SK-N-SH (cell line): ENCODE measurements at regions not wholly inside any gene's neighbourhood (a gene's known extent, or its start where the extent isn't known, plus 50 kb on each side); places are given as distances from the start of the nearest gene placed in this dataset.

Source experiments
- CTCF ChIA-PET: fragments of 300-600, 350-600 bp; formaldehyde crosslinking; extraction: SDS; loops from one replicate; lab custom pipeline; 2021; lab: Yijun Ruan, JAX
- POLR2A ChIA-PET: fragments of 350-600 bp; sonication (Branson Sonifier 250); formaldehyde crosslinking; extraction: SDS; loops from one replicate; lab custom pipeline; 2020; ENCODE audit warnings: antibody characterized with exemption, inconsistent platforms; lab: Yijun Ruan, JAX
- DNase-seq: peaks from one replicate; pipeline ENCODE4 v3.0.0; 2012
- H2AFZ ChIP-seq: fragments of 200-600 bp; sonication (generic); 2 replicates; pipeline ENCODE4 v1.8.1; 2016; ENCODE audit warnings: antibody characterized with exemption, mild to moderate bottlenecking, low read depth
- H3F3A ChIP-seq: fragments of 200-600 bp; sonication (generic); replicated peaks from 2 replicates; pipeline ENCODE3; 2016; ENCODE audit warnings: antibody characterized with exemption, mild to moderate bottlenecking; ENCODE audit not compliant: insufficient read depth
- H3K27ac ChIP-seq, 2 experiments: fragments of 200-500 bp in 1 of 2; fragments of 200-600 bp in 1 of 2; sonication (Bioruptor generic) in 1 of 2; sonication (generic), shearing (Covaris generic) in 1 of 2; 2 replicates each; pipeline versions ENCODE4 v1.5.1 to v1.6.1; 2014 to 2016; ENCODE audit warnings: low read depth in 2 of 2, inconsistent platforms in 1 of 2, low read length in 1 of 2, mild to moderate bottlenecking in 1 of 2, mixed read lengths in 1 of 2
- H3K27me3 ChIP-seq: fragments of 200-600 bp; sonication (generic), shearing (Covaris generic); 2 replicates; pipeline ENCODE4 v1.6.1; 2016; ENCODE audit warnings: mixed run types; ENCODE audit not compliant: insufficient read depth
- H3K36me3 ChIP-seq, 2 experiments: fragments of 200-500 bp in 1 of 2; fragments of 200-600 bp in 1 of 2; sonication (Bioruptor generic) in 1 of 2; sonication (generic) in 1 of 2; replicated peaks in 1 of 2; 2 replicates each; pipeline versions ENCODE3 to v1.5.1; 2014 to 2016; ENCODE audit warnings: low read length in 1 of 2, mild to moderate bottlenecking in 1 of 2; ENCODE audit not compliant: insufficient read depth in 2 of 2, control insufficient read depth in 1 of 2
- H3K4me1 ChIP-seq, 2 experiments: fragments of 200-500 bp in 1 of 2; fragments of 200-600 bp in 1 of 2; sonication (Bioruptor generic) in 1 of 2; sonication (generic), shearing (Covaris generic) in 1 of 2; 2 replicates each; pipeline versions ENCODE4 v1.5.1 to v1.6.1; 2014 to 2016; ENCODE audit warnings: low read depth in 1 of 2, low read length in 1 of 2, mixed run types in 1 of 2; ENCODE audit not compliant: insufficient read depth in 2 of 2, control insufficient read depth in 1 of 2
- H3K4me2 ChIP-seq: fragments of 200-600 bp; sonication (generic), shearing (Covaris generic); 2 replicates; pipeline ENCODE4 v1.6.1; 2017; ENCODE audit warnings: mixed run types
- H3K4me3 ChIP-seq, 2 experiments: fragments of 200-500 bp in 1 of 2; fragments of 200-600 bp in 1 of 2; sonication (Bioruptor generic) in 1 of 2; sonication (generic), shearing (Covaris generic) in 1 of 2; 2 replicates each; pipeline versions ENCODE4 v1.5.1 to v1.8.1; 2014 to 2016; ENCODE audit warnings: low read depth in 2 of 2, inconsistent platforms in 1 of 2, low read length in 1 of 2, mild to moderate bottlenecking in 1 of 2, mixed read lengths in 1 of 2, moderate library complexity in 1 of 2
- H3K79me2 ChIP-seq: fragments of 200-600 bp; sonication (generic); 2 replicates; pipeline ENCODE4 v1.8.1; 2017; ENCODE audit warnings: mild to moderate bottlenecking; ENCODE audit not compliant: insufficient read depth
- H3K9ac ChIP-seq: fragments of 200-600 bp; sonication (generic); 2 replicates; pipeline ENCODE4 v1.6.1; 2017; ENCODE audit warnings: mixed run types
- H3K9me2 ChIP-seq: fragments of 200-600 bp; sonication (generic); 2 replicates; pipeline ENCODE4 v1.6.1; 2017; ENCODE audit warnings: mixed run types
- H3K9me3 ChIP-seq: fragments of 200-600 bp; sonication (generic); 2 replicates; pipeline ENCODE4 v1.6.1; 2017; ENCODE audit warnings: mixed run types, mild to moderate bottlenecking, moderate library complexity
- H4K20me1 ChIP-seq: fragments of 200-600 bp; sonication (generic); 2 replicates; pipeline ENCODE4 v1.6.1; 2017; ENCODE audit warnings: mild to moderate bottlenecking, mixed run types; ENCODE audit not compliant: insufficient read depth
- CHD2 ChIP-seq: fragments of 150-350 bp; IDR thresholded peaks from 2 replicates; pipeline ENCODE4 v1.6.1; 2018; ENCODE audit warnings: low read length; ENCODE audit not compliant: partially characterized antibody
- ELF1 ChIP-seq: IDR thresholded peaks from 2 replicates; pipeline ENCODE4 v1.4.0; 2012
- EP300 ChIP-seq, 2 experiments: IDR thresholded peaks; 2 replicates each; pipeline versions ENCODE4 v1.4.0 to v1.6.1; 2012; ENCODE audit warnings: borderline replicate concordance in 1 of 2, low read depth in 1 of 2, low read length in 1 of 2
- EZH2phosphoT487 ChIP-seq: fragments of 200-600 bp; sonication (generic); IDR thresholded peaks from 2 replicates; pipeline ENCODE4 v1.6.1; 2017; ENCODE audit warnings: low read depth, mixed run types, mild to moderate bottlenecking, antibody characterized with exemption, moderate library complexity, borderline replicate concordance
- FOXJ3 ChIP-seq: sonication (generic); formaldehyde crosslinking; IDR thresholded peaks from 2 replicates; pipeline ENCODE4 v1.5.1; 2020; ENCODE audit warnings: mild to moderate bottlenecking, missing genetic modification reagents
- GABPA ChIP-seq: IDR thresholded peaks from 2 replicates; pipeline ENCODE4 v1.4.0; 2012; ENCODE audit warnings: low read depth, mild to moderate bottlenecking
- GATA2 ChIP-seq: sonication (generic); formaldehyde crosslinking; IDR thresholded peaks from 2 replicates; pipeline ENCODE4 v1.5.0; 2020; ENCODE audit warnings: mild to moderate bottlenecking, missing genetic modification reagents
- JUND ChIP-seq: IDR thresholded peaks from 2 replicates; pipeline ENCODE4 v1.4.0; 2012
- MEF2A ChIP-seq: IDR thresholded peaks from 2 replicates; pipeline ENCODE4 v1.4.0; 2012; ENCODE audit warnings: low read depth, borderline replicate concordance
- MXI1 ChIP-seq: IDR thresholded peaks from 2 replicates; pipeline ENCODE4 v1.6.1; 2012; ENCODE audit warnings: mild to moderate bottlenecking, low read depth, low read length, improper control_type of control experiment
- POLR2AphosphoS5 ChIP-seq: IDR thresholded peaks from 2 replicates; pipeline ENCODE4 v1.6.1; 2012; ENCODE audit warnings: low read depth, low read length
- RAD21 ChIP-seq: IDR thresholded peaks from 2 replicates; pipeline ENCODE4 v1.6.1; 2012; ENCODE audit warnings: mild to moderate bottlenecking, low read length
- RCOR1 ChIP-seq: fragments of 150-350 bp; IDR thresholded peaks from 2 replicates; pipeline ENCODE4 v1.6.1; 2017; ENCODE audit warnings: antibody characterized with exemption, low read length
- RXRA ChIP-seq: IDR thresholded peaks from 2 replicates; pipeline ENCODE4 v1.4.0; 2012; ENCODE audit warnings: low read depth, mild to moderate bottlenecking, borderline replicate concordance
- TEAD4 ChIP-seq: IDR thresholded peaks from 2 replicates; pipeline ENCODE4 v1.4.0; 2012; ENCODE audit warnings: mild to moderate bottlenecking, borderline replicate concordance; ENCODE audit not compliant: insufficient read depth
- USF1 ChIP-seq: IDR thresholded peaks from 2 replicates; pipeline ENCODE4 v1.4.0; 2012; ENCODE audit warnings: low read depth, borderline replicate concordance
- WGBS: methylation state at CpG from one replicate; pipeline ENCODE4 v1.1.6; 2017; ENCODE audit warnings: low lambda C conversion rate; 5-methylcytosine and 5-hydroxymethylcytosine counted together
- TF ChIP-seq, protein P1 (sequence below): fragments of 150-350 bp; IDR thresholded peaks from 2 replicates; pipeline ENCODE4 v1.6.1; 2017; ENCODE audit warnings: antibody characterized with exemption, low read length, low read depth, borderline replicate concordance

DNA sequence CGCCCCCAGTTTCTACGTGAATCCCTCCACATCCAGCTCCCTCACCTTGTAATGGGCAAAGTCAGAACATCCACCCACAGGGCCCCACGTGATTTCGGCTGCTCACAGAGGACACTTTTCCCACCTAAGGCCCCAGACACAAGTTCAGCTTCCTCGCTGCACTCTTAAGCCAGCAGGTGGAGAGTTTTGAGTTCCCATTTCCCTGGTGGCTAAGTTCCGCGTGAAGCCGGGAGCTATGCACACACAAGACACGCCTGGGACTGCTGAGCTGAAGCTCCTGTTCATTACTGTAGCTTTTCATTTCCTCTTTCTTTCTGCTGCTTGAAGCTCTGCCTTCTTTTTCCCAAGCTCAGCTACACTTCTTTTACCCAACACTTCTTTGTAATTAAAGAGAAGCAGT lies 273.8 kb downstream of the NPIPA8 start:
- CTCF ChIA-PET: no interaction called here
- H3K36me3 ChIP-seq: no peaks in the 10 kb centered on the region
- H3F3A ChIP-seq: no peaks in the 10 kb centered on the region
- POLR2A ChIA-PET: no interaction called here
- 52% methylated on average over 9 of the region's 9 CpGs for WGBS
- H3K27me3 ChIP-seq: no peaks in the 10 kb centered on the region
- H3K4me2 ChIP-seq: no peak overlapping the region
- DNase-seq: no peak
- peaks cover 0 to 13% of the 10 kb centered on the region in 2 experiments; a peak in 1 of 4 replicates for H3K4me1 ChIP-seq
- H4K20me1 ChIP-seq: no peaks in the 10 kb centered on the region
- no peak overlapping the region for H3K9ac ChIP-seq
- no peaks in the 10 kb centered on the region for H3K9me3 ChIP-seq
- no peaks in the 10 kb centered on the region for H3K79me2 ChIP-seq
- no peak overlapping the region for H2AFZ ChIP-seq
- H3K27ac ChIP-seq: no peak overlapping the region
- TF ChIP-seq POLR2AphosphoS5 (no peak), RAD21 (no peak), MXI1 (no peak), JUND (no peak), RCOR1 (no peak), TEAD4 (no peak), ELF1 (no peak), FOXJ3 (CRISPR knock-in tag) (no peak), GATA2 (CRISPR knock-in tag) (no peak), MEF2A (no peak)
- H3K9me2 ChIP-seq: no peaks in the 10 kb centered on the region
- H3K4me3 ChIP-seq: no peak overlapping the region

GRCh38 chr16:18060351-18060750 lies 276.2 kb downstream of the NPIPA8 start:
- Histone ChIP-seq H3K27me3 (no peaks in the 10 kb centered on the region), H3K9ac (no peak overlapping the region), H3K4me1 (peaks cover 0 to 13% of the 10 kb centered on the region in 2 experiments; a peak in 1 of 4 replicates), H3K27ac (peak overlapping the region in 1 of 2 experiments; percentile 39; a peak in 1 of 4 replicates), H3K9me2 (no peaks in the 10 kb centered on the region), H3K36me3 (no peaks in the 10 kb centered on the region), H4K20me1 (no peaks in the 10 kb centered on the region), H3K79me2 (no peaks in the 10 kb centered on the region), H3K4me2 (no peak overlapping the region), H2AFZ (no peak overlapping the region), H3K4me3 (no peak overlapping the region), H3F3A (no peaks in the 10 kb centered on the region), H3K9me3 (no peaks in the 10 kb centered on the region)
- POLR2A ChIA-PET: no interaction called here
- 18% methylated on average over 7 of the region's 7 CpGs for WGBS
- TF ChIP-seq, protein P1, sequence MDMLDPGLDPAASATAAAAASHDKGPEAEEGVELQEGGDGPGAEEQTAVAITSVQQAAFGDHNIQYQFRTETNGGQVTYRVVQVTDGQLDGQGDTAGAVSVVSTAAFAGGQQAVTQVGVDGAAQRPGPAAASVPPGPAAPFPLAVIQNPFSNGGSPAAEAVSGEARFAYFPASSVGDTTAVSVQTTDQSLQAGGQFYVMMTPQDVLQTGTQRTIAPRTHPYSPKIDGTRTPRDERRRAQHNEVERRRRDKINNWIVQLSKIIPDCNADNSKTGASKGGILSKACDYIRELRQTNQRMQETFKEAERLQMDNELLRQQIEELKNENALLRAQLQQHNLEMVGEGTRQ: no peak
- no peak for DNase-seq
- CTCF ChIA-PET: no interaction called here

DNA sequence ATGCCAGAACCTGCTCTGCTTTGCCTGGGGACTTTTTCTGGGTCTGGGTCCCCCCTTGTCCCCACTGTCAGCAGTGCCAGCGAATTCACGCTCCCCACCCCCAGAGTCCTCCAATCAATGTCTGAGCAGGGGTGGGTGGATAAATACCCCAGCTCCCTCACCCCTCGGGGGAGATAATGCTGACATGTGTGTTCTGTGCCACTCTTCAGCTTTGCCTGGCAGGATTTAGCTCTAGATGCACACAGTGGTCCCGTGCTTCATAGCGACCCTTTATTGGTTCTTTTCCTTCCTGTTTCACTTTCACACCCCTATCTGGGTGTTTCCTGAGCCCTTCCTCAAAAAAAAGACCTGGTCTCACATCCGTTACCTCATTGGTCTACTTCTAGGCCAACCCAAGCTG lies 277.0 kb downstream of the NPIPA8 start:
- Histone ChIP-seq H3K27ac (no peak overlapping the region), H3K9me3 (no peaks in the 10 kb centered on the region), H3K36me3 (no peaks in the 10 kb centered on the region), H4K20me1 (no peaks in the 10 kb centered on the region), H3K4me2 (no peak overlapping the region), H3K4me3 (no peak overlapping the region), H3K27me3 (no peaks in the 10 kb centered on the region), H2AFZ (no peak overlapping the region), H3K79me2 (no peaks in the 10 kb centered on the region), H3K9ac (no peak overlapping the region), H3F3A (no peaks in the 10 kb centered on the region), H3K4me1 (peaks cover 0 to 13% of the 10 kb centered on the region in 2 experiments; a peak in 1 of 4 replicates), H3K9me2 (no peaks in the 10 kb centered on the region)
- TF ChIP-seq RCOR1: no peak
- no peak for TF ChIP-seq GABPA
- no peak for TF ChIP-seq EZH2phosphoT487
- no peak for TF ChIP-seq EP300 (IDR thresholded peaks at IDR 0.05; ENCODE audit: borderline replicate concordance in 1 of 2, low read depth in 1 of 2, low read length in 1 of 2)
- TF ChIP-seq JUND: no peak
- no peak for TF ChIP-seq CHD2
- TF ChIP-seq USF1: no peak
- no peak for TF ChIP-seq RAD21
- TF ChIP-seq RXRA: no peak
- no peak for TF ChIP-seq ELF1
- no peak for DNase-seq
- 35% methylated on average over 6 of the region's 6 CpGs for WGBS
- POLR2A ChIA-PET: no interaction called here
- CTCF ChIA-PET: no interaction called here
